Hepatic stellate cell (primary cell): ENCODE measurements at regions not wholly inside any gene's neighbourhood (a gene's known extent, or its start where the extent isn't known, plus 50 kb on each side); places are given as distances from the start of the nearest gene placed in this dataset.
A peak's percentile ranks its signal among the peaks of the same experiment; 100 is the strongest.

Experiments
- DNase-seq: peaks from one replicate; pipeline ENCODE4 v3.0.0; 2011; ENCODE audit warnings: low spot score

DNA sequence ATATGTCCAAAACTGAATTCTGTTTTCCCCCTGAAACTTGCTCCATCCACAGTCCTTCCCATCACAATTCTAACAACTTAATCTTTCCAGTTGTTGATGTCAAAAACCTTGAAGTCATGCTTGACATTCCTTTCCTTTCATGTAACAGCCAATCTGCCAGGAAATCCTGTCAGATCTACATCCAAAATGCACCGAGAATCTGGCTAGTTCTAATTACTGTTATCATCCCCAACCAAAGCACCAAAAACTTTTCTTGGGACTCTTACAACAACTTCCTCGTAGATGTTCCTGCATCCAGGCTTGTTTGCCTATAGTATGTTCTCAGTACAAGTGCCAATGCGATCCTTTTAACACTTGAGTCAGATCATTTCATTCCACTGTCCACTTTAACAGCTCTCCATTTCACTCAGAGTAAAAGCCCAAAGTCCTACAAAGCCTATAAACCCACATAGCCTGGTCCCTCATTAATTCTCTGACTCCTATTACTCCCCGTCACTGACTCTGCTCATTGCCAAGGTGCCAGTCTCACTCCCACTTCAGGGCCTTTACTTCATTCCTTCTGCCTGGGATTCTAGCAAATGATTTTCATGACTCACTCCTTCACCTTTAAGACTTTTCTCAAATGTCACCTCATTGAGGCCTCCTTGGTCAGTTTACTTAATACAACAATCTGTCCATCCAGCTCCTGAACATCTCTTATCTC, 493.2 kb upstream of the NFIA start:
- DNase-seq: no peak

DNA sequence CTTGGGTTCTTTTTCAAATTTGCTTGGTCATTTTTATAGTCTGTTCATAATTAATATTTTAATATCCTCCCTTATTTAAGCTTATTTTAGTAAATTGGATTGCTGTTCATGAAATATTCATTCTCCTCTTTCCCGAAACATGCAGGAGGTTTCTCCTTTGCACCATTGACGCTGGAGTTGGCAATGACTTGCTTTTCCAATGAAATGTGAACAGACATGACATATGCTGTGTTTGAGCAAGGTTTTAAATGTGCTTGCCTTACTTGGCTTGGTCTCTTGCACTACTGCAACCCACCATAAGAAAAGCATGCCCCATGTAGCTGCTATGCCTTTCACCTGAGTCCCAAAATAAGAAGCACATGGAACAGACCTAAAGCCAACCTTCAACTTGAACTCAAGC, 498.0 kb upstream of the NFIA start:
- DNase-seq: no peak

DNA sequence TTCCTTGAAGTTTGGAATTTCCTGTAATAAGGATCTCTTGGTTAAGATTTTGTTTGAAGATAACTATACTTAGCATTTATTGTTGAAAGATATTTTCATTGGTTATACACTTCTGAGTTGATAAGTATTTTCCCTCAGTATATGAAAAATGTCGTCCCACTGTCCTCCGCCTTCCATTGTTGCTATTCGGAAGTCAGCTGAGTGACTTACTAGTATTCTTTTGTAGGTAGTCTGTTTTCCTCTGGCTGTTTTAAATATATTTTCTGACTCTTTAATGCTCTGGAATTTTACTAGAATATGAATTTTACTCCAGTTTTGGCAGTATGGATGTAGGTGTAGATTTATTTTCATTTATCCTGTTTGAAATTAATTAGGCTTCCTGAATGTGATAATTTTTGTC, 498.7 kb upstream of the NFIA start:
- no peak for DNase-seq

DNA sequence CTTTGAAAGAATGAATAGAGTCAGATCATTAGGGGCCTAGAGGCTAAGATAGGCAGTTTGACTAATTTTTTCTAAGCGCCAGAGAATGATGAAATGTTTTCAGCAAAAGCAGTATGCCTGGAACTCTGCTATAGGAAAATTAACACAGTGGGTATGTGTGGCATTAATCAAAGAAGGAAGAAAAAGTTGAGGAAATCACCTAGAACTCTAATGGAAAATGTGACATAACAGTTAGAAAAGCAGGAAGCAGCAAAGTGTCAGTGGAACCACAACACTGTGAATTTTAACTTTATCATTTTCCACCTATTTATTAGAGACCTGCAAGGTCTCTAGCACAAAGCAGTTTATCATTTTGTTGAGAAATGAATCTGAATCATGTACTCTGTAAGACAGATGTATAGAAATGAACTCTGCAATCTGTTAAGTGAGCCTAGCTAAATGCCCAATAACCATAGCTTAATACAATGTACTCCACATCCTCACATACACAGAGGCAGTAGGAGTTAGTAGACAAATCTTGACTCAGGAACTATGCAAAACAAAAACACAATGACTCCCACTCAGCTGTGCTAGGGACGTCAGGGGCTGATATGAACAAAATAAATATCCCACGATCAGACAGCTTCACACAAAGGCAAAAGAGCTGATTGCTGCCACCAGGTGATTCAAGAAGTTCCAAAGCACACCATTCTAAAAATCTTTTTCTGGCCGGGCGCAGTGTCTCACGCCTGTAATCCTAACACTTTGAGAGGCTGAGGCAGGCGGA, 500.7 kb upstream of the NFIA start:
- DNase-seq: no peak

DNA sequence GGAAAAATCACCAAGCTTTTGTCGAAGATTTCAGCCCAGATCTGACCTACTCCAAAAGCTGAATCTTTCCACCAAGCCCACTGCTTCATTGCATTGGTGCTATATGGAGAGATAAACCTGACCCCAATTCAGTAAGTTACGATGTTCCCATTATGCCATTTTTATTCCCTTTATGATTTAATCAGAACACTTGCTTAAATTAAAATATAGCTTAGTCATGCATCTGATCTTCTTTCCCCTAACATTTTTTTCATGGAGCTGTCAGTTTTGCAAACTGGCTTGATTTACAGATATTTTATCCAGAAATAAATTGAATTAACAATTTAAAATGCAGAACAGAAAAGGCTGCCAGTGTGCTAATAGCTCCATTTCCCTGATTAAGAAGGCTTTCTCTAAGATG, 503.5 kb upstream of the C1orf87 start:
- DNase-seq: no peak

DNA sequence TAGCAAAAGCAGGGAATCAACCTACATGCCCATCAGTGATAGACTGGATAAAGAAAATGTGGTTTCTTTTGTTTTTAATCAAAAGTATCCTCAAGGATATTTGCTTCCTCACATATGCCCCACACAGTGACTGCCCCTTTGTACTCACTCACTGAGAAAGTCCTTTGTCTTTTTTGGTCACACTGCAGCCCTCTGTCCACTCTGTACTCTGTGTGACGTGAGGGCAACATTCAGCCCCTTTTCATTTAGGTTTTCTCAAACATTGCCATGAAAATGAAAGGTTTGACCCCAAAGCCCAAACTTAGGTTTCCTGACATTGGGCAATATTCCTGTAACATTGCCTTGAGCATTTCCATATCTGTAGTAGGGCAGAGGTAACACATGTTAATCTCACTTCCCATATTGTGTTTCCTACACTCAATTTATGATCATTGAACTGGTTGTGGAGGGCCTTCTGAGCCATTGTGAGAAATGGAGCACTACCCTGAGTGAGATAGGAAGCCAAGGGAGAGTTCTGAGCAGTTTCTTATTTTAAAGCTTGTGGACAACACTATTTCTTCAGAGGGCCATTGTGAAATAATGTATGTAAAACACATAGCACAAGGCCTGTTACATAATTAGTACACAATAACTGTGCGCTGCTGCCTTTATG, 501.9 kb upstream of the C1orf87 start:
- DNase-seq: no peak

DNA sequence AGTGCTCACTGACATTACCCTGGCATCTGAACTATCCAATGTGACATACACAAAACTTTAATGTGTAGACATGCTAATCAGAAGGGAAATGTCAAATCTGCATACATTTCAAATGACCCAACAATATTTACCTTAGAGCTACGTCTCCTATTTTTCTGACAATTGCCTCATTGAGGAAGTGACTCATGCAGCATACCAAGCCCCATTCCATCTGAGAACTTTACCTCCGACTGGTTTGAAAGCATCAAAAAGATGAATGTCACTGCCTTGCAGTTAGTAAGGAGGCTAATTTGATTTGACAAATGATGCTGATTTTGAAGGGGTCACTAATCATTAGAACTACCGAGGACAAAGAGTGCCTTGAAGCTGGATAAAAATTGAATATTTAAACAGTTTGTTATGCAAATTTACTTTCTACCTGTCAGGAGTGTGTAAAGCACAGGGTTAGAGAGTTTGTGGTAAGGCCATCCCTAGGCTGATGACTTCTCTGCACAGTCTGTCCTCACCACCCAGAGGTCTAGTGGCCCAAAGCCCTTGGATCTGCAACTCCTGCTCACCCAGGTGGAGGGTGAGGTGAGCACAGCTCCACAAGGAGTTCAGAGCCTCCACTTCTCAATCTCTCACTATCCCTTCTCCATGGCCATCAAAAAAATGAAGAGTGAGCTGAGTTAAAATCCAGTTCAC, 500.3 kb upstream of the C1orf87 start:
- peak; percentile 1 for DNase-seq

DNA sequence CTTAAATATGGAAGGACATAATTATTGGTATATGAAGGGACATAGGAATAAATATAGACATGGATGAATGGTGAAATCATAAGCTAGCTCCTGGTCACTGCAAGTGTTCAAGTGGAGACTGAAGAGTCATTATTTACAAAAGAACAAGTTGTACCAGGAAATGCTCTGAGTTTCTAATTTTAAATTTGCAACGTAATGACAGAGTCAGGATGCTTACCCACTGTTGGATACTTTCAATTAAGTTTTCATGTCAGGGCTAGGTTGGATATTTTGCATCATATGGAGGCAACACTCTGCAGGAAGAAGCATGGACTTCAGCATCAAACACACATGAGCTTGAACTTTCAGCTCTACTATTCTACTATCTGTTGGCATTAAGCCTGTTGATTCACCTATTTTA, 499.6 kb upstream of the C1orf87 start:
- DNase-seq: no peak

DNA sequence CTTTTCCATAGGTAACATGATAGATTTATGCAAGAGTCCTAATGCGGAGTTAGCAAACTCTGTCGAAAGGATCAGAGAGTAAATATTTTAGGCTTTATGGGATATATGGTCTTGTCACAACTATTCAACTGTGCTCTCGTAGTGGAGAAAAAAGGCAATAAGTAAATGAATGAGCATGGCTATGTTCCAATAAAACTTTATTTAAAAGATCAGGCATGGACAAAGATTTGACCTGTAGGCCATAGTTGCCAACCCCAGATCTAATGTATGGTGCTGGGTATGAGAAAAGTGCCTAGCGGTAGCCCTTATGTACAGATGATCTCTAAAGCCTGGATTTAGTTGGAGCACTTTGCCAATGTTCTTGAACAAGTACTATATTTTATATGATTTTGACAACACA, 498.8 kb upstream of the C1orf87 start:
- DNase-seq: no peak

DNA sequence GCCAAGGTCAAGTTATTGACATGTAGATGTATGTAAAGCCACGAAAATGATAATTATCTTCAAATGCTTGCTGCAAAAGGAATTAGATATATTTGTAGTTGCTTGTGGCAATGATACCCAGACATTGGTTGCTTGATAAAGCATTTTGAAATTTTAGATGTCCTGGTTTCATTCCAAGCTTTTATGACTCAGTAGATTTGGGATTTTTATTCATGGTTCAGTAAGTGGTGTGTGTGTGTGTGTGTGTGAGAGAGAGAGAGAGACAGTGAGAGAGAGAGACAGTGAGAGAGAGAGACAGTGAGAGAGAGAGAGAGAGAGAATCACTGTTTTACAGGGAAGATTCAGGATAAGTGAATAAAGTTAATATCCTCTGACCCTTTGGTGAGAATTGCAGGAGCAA, 498.2 kb upstream of the C1orf87 start:
- no peak for DNase-seq

DNA sequence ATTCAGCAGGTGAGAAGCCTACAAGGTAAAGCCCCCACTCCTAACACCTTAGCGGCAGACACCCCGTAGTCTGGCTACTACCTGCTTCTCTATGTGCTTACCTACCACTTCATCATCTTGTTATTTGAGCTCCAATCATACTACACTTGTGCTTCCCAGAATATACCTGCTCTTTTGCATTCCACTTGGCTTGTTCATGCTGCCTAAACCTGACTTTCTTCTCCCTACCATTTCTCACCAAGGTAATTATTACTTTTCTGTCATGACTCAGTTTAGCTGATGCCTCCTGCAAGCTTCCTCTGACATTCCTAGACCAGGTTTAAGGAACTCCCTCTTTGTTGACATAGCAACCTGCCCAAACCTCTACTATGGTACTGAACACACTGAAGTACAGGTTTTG, 495.6 kb upstream of the C1orf87 start:
- DNase-seq: no peak

DNA sequence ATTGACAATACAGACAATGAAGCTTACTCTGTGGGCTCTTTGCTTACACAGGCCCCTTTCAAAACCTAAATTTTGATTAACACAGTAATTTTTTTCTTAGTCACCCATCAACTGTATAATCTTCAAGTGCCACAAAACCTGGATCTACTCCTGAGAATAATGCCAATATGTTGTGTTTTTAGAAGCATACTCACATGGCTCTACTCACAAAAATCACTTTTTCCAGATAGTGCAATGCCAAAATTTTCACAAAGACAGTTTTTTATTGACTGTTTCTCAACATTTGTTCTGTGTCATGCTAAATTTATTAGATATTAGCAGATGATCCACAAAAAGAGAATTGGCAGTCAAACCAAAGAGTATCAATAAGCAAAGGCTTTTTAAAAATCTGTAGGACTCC, 493.7 kb upstream of the C1orf87 start:
- no peak for DNase-seq

DNA sequence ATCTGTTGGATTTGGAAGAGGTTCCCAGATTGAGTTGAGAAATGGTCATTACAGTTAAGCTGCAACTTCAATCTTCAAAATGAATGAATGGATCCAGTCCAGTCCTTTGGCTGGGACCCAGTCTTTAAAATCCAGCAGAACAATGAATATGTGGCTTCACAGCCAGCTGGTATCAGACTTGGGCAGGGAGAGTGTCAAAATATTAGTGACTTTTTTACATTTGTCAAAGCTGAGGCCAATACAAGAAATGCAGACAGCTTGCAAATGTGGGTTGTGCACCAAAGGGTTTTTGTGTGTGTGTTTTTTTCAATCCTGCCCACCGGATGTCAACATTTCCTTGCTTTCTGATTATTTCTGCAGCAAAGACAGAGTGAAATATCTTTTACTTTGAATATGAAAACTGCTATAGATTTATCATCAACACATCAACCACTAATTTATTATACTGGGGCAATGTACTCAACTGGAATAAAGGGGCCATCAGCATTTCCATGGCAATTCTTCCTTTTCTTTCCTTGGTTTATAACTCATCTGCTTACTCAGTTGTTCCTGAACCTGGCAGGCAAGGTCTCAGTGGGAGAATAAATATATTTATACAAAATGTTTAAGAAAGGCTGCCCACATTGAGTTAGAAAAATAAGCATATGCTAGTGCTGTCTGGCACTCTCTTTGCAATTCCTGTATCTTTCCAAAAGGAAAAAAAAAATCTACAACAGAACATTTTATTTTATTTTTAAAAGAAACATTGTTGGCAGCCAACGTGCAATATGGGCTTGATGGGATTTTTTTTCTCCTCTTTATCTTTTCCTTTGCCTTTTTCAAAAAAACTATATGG, 491.6 kb upstream of the C1orf87 start:
- no peak for DNase-seq

DNA sequence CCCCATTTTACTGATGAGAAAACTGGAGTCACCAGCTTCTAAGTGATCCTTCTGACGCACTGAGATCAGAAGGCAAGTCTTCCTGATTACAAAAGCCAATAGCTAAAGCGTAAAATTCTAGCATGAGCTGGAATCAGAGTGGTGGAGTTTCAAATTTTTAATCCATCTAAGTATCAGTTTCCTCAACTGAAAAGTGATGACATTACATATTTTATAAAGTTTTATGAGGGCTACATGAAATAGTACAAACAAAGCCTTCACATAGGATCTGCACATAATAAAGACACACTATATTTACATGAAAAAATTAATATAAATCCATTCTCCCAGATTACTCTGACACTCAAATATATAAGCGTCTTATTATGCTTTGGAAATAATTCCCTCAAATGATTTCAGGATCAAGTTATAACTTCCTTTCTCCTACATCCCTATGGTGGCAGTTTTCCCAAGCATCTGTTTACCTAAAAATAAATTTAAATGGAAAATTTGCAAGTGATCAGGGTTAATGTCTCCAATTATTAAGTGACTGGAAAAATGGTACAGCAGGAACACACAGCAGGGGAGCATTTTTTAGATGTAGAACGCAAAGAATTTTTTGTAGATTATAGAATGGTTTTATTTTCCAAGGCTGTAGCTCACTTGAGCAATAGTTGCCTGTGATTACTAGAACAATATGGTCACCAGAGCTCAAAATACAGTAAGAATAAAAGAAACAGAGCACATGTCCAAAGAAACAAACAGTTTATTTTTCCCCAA, 490.4 kb upstream of the C1orf87 start:
- no peak for DNase-seq

DNA sequence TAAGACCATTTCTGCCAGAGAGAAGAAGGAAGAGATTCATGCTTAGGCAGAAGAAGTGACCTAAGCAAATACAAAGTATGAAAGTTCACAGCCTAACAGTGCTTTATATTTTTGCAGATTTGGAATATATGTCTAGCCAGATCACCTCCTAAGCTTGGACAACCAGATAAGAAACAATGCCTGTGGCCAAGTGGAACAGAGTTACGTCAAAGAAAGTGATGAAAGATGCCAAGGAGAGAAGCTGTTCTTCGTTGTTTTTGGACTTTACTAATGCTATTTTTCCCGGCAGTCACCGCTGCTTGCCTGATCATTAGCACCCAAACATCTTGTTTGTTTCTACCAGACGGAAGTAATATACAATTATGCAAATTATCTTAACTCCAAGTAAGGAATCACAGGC, 489.2 kb upstream of the C1orf87 start:
- no peak for DNase-seq

DNA sequence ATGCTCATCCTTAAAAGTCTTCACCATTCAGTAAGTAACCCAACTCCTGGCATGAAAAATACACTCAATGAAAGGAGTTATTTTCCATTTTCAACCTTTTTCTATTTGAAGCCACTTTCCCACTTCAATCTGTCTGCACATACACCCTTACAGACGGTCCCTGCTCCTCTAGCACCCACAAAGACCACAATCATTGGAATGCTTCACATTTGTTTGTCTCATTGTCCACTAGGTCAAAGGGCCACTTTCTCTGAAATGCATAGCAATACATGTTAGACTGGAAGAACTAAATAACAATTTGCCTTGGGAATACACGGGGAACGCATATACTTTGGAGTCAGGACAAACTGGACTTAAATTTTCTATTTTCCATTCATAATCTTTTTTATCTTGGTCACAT, 487.1 kb upstream of the C1orf87 start:
- no peak for DNase-seq

DNA sequence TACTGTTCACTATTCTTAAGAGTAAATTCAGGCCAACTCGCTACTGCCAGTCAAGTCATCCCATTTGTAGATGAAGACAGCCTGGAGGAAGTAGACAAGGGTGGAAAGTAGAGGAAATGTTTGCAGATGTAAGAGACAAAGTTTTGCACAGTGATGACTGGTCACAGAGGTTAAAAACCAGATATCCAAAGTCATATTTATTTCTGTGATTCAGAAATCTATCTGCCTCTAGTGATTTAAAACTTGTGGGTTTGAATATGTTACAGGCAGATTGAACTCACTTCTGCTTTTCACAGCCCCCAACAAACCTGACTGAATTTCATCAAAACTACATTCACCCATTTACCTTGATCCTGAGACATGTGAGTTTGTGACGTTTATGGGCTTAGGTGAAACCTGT, 484.7 kb upstream of the C1orf87 start:
- no peak for DNase-seq

DNA sequence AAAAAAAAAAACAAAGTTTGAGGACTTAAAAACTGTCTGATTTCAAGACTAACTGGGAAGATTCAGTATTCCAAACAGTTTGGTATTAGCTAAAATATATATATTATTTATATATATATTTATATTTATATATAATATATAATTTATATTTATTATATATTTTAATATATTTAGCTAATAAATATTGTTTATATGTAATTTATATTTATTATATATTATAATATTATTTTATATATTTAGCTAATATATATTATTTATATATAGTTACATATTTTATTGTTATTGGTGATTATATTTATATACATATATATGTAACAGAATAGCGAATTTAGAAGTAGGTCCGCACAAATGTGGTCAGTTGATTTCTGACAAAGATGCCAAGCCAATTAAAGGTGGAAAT, 480.2 kb upstream of the C1orf87 start:
- DNase-seq: no peak

DNA sequence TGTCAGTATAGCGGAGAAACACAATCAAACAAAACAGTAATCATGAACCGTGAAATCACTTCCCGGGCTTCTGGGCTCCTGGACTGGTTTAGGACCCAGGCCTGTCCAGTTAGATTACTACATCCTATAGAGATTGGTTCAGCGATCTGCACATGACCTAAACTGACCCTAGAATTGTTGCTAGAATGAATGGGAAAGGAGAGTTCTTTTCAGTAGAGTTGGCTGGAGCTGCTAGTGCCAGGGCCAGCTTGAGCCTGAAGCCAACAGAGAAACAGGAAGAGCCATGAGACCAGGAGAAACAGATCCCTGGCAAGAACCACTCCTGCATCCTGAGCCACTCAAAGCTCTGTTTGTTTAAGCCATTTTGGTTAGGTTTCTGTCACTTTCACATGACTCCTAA, 474.3 kb upstream of the C1orf87 start:
- DNase-seq: no peak

DNA sequence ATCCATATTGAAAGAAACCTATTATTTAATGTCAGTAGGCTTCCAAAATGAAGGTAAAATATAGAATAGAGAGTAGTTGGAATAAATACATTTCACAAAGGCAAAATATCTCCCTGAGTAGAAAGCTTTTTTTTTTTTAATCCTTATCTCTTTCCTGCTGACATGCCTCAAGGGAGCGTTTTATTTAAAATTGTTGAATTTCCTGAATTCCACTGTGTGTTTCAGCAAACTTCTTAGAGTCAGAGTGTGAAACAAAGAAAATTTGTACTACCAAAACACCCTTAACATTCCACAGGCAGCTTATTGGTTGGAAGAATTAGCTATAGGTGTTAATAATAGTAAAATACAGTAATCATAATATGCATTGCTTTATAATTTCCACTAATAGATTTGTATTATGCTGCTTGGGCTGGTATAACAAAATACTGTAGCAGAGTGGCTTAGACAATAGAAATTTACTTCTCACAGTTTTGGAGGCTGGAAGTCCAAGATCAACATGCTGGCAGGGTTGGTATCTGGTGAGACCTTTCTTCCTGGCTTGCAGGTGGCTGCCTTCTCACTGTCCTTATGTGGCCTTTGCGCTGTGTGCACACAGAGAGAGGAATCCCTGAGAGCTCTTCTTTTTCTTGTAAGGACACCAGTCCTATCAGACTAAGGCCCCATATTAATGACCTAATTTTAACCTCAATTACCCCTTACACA, 468.4 kb upstream of the C1orf87 start:
- DNase-seq: no peak

DNA sequence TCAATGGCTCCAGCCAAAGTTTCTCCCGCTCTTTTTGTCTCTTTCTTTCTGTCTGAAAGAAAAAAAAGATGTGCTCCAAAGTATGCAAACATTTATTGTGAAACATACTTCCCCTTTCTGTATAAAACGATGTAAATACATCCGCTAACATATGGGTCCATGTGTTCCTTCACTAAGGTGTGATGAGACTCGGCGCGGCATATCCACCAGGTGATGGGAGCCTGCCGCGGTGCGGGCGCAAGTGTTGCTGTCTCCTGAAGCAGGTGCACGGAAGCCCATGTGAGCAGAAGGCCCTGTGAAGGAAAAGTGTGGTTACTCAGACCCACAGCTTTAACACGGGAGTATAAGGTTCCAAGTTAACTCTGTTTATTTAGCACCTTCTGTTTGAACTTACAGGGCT, 466.6 kb upstream of the C1orf87 start:
- DNase-seq: no peak
